Lower leg skin (tissue), 3 donors: ENCODE measurements at regions not wholly inside any gene's neighbourhood (a gene's known extent, or its start where the extent isn't known, plus 50 kb on each side); places are given as distances from the start of the nearest gene placed in this dataset.

Experiments
- POLR2A ChIP-seq, 2 donors: fragments of 450-650 bp; IDR thresholded peaks; one replicate each; pipeline ENCODE4 v1.6.1; 2016 to 2017; ENCODE audit warnings: antibody characterized with exemption in 2 of 2, mild to moderate bottlenecking in 1 of 2, moderate library complexity in 1 of 2
- TF ChIP-seq, protein P1 (sequence below), 3 donors: fragments of 450-650 bp; IDR thresholded peaks; one replicate each; pipeline ENCODE4 v1.5.1; 2016; ENCODE audit warnings: antibody characterized with exemption in 3 of 3, mild to moderate bottlenecking in 3 of 3, moderate library complexity in 2 of 3

DNA sequence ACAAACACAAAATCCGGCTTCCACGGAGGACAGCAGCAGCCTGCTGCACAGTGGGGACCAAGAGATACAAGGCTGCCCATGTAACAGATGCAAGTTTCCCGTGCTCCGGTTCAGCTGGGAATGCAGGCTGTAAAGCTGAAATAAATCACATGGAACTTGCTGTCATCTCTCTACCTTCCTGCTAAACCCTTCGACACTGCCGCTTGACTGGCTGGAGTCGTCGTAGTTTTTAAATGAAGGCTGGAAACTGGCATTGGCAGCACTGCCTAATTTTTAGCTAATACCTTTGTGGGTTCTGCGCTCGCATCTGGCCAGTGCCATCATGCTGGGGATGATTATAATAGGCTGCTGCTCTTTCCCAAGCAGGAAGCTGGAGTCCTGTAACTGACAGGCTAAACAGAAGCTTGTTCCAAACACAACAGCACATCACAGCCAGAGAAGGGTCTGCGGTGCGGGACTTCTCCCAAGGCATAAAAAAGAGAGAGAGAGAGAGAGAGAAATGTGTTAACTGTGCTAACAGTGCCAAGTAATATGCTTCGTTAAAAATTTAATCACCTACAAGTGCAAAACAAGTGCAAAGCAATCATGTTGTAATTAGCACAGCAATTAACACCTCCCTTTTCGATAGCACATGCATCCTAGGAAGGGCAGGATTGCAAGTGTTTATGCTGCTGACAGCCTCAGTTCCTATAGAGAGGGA lies 146.1 kb downstream of the TFAP2A start:
- TF ChIP-seq, protein P1, sequence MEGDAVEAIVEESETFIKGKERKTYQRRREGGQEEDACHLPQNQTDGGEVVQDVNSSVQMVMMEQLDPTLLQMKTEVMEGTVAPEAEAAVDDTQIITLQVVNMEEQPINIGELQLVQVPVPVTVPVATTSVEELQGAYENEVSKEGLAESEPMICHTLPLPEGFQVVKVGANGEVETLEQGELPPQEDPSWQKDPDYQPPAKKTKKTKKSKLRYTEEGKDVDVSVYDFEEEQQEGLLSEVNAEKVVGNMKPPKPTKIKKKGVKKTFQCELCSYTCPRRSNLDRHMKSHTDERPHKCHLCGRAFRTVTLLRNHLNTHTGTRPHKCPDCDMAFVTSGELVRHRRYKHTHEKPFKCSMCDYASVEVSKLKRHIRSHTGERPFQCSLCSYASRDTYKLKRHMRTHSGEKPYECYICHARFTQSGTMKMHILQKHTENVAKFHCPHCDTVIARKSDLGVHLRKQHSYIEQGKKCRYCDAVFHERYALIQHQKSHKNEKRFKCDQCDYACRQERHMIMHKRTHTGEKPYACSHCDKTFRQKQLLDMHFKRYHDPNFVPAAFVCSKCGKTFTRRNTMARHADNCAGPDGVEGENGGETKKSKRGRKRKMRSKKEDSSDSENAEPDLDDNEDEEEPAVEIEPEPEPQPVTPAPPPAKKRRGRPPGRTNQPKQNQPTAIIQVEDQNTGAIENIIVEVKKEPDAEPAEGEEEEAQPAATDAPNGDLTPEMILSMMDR (IDR thresholded peaks at IDR 0.05): no peak
- no peak for TF ChIP-seq POLR2A (IDR thresholded peaks at IDR 0.05)
